ENCODE measurements at regions not wholly inside any gene's neighbourhood (a gene's known extent, or its start where the extent isn't known, plus 50 kb on each side); places are given as distances from the start of the nearest gene placed in this dataset.
"Not testable (repeated sequence)": the region's sequence is repeated elsewhere in the genome, so short reads cannot be mapped to it uniquely, and the experiment has no call there.

GRCh38 chr5:118486647-118487225 lies 501.6 kb downstream of the DTWD2 start:
- Histone ChIP-seq H3K27me3 (0 out of 2 replicates have a peak, but pooled peaks cover 2% of the 10 kb centered on the region), H3K9me3 (no peaks in the 10 kb centered on the region), H3K4me3 (no peak overlapping the region), H3K36me3 (no peaks in the 10 kb centered on the region)
- no peak for DNase-seq

GRCh38 chr5:118479285-118479684 lies 509.1 kb downstream of the DTWD2 start:
- Histone ChIP-seq H3K4me3 (no peak overlapping the region), H3K36me3 (no peaks in the 10 kb centered on the region), H3K27me3 (0 out of 2 replicates have a peak, but pooled peaks cover 2% of the 10 kb centered on the region), H3K9me3 (no peaks in the 10 kb centered on the region)
- no peak for DNase-seq

- DNase-seq = no peak
Observed at GRCh38 chr5:118478852-118479251, 509.5 kb downstream of the DTWD2 start.

GRCh38 chr5:118468085-118468484 lies 520.3 kb downstream of the DTWD2 start:
- Histone ChIP-seq H3K4me3 (no peak overlapping the region), H3K27me3 (no peaks in the 10 kb centered on the region), H3K9me3 (no peaks in the 10 kb centered on the region), H3K36me3 (no peaks in the 10 kb centered on the region)
- DNase-seq = no peak

More at GRCh38 chr5:118478852-118479251, 509.5 kb downstream of the DTWD2 start:
- Histone ChIP-seq H3K36me3 (no peaks in the 10 kb centered on the region), H3K9me3 (no peaks in the 10 kb centered on the region), H3K4me3 (no peak overlapping the region), H3K27me3 (0 out of 2 replicates have a peak, but pooled peaks cover 2% of the 10 kb centered on the region)

GRCh38 chr5:118467103-118467502 lies 521.2 kb downstream of the DTWD2 start:
- H3K4me3 ChIP-seq = no peak overlapping the region
- DNase-seq = no peak
- no peaks in the 10 kb centered on the region for H3K36me3 ChIP-seq
- no peaks in the 10 kb centered on the region for H3K27me3 ChIP-seq
- H3K9me3 ChIP-seq = no peaks in the 10 kb centered on the region

DNA sequence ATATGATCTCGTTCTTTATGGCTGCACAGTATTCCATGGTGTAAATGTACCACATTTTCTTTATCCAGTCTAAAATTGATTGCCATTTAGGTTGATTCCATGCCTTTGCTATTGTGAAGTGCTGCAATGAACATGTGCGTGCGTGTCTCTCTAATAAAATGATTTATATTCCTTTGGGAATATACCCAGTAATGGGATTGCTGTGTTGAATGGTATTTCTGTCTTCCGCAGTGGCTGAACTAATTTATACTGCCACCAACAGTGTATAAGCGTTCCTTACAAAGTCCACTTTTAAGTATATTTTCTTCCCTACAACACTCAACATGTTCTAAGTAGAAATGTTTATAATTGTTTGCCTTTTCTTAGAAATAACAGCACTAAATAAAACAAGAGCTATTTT lies 521.9 kb downstream of the DTWD2 start:
- H3K27me3 ChIP-seq = no peaks in the 10 kb centered on the region; the same call in 1 of the 2 replicates
- no peaks in the 10 kb centered on the region for H3K9me3 ChIP-seq
- H3K36me3 ChIP-seq = no peaks in the 10 kb centered on the region
- no peak for DNase-seq
- H3K4me3 ChIP-seq = no peak overlapping the region

DNA sequence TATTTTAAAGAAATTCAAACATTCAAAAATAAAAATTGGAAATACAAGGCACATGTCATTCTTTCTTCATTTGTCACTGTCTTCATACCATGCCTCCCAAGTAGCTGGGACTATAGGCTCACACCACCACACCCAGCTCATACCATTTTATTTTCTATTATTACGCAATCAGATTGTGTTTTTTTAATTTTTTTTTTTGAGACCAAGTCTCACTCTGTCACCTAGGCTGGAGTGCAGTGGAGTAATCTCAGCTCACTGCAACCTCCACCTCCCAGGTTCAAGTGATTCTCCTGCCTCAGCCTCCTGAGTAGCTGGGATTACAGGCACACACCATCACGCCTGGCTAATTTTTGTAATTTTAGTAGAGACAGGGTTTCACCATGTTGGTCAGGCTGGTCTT lies 526.1 kb downstream of the DTWD2 start:
- DNase-seq, H3K36me3 ChIP-seq, H3K9me3 ChIP-seq, H3K27me3 ChIP-seq, H3K4me3 ChIP-seq: not testable (repeated sequence)

DNA sequence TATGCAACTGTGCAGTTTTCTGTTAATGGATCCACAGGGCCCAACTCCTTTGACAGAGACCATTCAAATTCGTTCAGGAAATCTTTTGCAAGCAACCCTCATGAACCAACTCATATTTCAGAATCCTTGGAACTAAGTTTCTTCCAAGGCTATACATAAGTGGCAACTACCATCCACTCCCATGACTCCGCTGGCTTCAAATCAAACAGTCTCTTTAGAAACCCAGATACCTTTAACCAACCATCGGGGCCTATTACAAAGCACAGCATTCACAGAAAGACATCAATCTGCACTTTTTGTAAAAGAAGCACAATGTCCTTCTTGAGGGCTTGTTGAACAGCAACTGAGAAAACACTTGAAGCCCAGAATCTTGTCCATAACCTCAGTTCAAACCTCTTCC lies 526.9 kb downstream of the DTWD2 start:
- no peaks in the 10 kb centered on the region for H3K36me3 ChIP-seq
- no peaks in the 10 kb centered on the region for H3K9me3 ChIP-seq
- H3K4me3 ChIP-seq = no peak overlapping the region
- no peak for DNase-seq
- H3K27me3 ChIP-seq = no peaks in the 10 kb centered on the region; the same call in 1 of the 2 replicates

- H3K27me3 ChIP-seq = no peaks in the 10 kb centered on the region; the same call in 1 of the 2 replicates
- no peaks in the 10 kb centered on the region for H3K36me3 ChIP-seq
- H3K4me3 ChIP-seq = no peak overlapping the region
- H3K9me3 ChIP-seq = no peaks in the 10 kb centered on the region
- no peak for DNase-seq
Observed at GRCh38 chr5:118459490-118459889, 528.9 kb downstream of the DTWD2 start.

DNA sequence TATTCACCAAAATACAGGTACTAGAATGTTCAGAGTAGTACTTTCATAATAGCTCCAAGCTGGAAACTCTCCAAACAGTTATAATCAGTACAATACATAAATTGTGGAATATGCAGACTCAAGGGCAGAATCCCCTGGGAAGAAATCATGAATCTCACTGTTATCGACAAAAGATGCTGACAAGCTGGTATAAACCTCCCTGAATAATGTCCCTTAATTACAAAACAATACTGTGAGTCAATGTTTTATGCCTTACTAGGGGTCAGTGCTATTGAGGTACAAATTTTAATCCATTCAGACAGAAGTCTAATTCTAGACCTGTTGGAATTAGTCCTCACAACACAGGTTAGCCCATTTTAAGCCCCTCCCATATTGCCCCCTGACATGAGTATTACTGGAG lies 532.3 kb downstream of the DTWD2 start:
- no peaks in the 10 kb centered on the region for H3K36me3 ChIP-seq
- no peaks in the 10 kb centered on the region for H3K9me3 ChIP-seq
- no peaks in the 10 kb centered on the region for H3K27me3 ChIP-seq
- H3K4me3 ChIP-seq = no peak overlapping the region
- no peak for DNase-seq

DNA sequence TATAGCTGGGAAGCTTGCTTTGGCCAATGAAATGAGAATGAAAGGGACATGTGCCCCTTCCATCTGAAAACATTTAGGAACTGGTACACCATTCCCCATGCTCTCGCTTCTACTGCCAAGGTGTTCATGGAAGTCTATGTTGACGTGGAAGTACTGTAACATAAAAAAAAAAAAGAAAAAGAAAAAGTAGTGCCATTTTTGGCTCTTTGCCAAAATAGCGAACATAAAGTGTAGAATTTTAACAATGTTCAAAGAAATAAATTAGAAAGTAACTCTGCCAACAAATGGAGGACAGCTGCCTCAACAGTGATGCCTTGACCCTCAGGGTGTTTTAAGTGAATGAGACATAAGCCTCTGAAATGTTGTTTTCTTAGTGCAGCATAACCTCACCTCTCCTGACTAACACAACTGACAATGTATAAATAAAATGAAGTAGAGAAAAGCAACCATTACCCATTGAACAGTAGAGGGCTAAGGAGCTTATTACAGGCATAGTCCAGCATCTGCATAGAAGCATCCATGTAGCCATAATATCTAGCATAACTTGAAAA lies 536.6 kb downstream of the DTWD2 start:
- Histone ChIP-seq H3K4me3 (no peak overlapping the region), H3K9me3 (no peaks in the 10 kb centered on the region), H3K27me3 (no peaks in the 10 kb centered on the region; the same call in 1 of the 2 replicates), H3K36me3 (no peaks in the 10 kb centered on the region)
- no peak for DNase-seq

GRCh38 chr5:118450554-118451332 lies 537.6 kb downstream of the DTWD2 start:
- no peaks in the 10 kb centered on the region for H3K36me3 ChIP-seq
- H3K4me3 ChIP-seq = no peak overlapping the region
- H3K27me3 ChIP-seq = no peaks in the 10 kb centered on the region; the same call in 1 of the 2 replicates
- H3K9me3 ChIP-seq = no peaks in the 10 kb centered on the region
- DNase-seq = no peak

DNA sequence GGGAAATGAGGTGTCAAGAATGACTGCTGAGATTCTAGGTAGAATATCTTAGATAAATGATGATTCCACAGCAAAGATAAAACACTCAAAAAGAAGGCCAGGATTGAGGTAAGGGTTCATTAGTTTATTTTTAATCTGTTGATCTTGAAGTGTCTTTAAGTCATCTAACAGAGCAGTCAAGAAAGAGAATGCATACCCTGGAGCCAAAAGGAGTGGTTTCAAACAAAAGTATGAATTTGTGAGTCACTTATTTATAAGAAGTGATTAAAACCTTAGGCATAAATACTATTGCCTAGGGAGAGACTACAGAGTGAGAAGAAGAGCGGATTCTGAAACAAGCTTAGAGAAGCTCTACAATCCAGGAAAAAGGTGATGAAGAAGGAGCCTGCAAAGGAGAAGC lies 541.0 kb downstream of the DTWD2 start:
- Histone ChIP-seq H3K4me3 (no peak overlapping the region), H3K36me3 (no peaks in the 10 kb centered on the region), H3K27me3 (no peaks in the 10 kb centered on the region; the same call in 1 of the 2 replicates), H3K9me3 (no peaks in the 10 kb centered on the region)
- DNase-seq = no peak

- no peaks in the 10 kb centered on the region for H3K27me3 ChIP-seq
- no peak for DNase-seq
- no peaks in the 10 kb centered on the region for H3K9me3 ChIP-seq
- H3K4me3 ChIP-seq = no peak overlapping the region
- no peaks in the 10 kb centered on the region for H3K36me3 ChIP-seq
Observed at GRCh38 chr5:118441956-118442355, 546.4 kb downstream of the DTWD2 start.

DNA sequence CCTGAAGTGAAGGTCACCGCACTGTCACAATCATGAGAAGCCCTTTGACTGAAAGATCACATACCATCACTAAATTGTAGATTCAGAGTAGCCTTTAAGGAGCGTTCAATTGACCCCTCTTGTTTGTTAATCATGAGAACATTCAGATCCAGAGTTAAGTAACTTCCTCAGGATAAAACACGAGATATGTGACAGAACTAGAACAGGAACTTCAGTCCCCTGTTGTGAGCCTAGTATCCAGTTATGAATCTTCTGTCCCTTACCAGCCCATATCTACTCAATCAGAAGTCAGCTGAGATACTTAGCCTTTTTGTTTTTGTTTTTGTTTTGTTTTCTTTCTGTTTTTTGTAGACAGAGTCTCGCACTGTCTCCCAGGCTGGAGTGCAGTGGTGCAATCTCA lies 547.3 kb downstream of the DTWD2 start:
- no peaks in the 10 kb centered on the region for H3K36me3 ChIP-seq
- H3K4me3 ChIP-seq = no peak overlapping the region
- no peaks in the 10 kb centered on the region for H3K9me3 ChIP-seq
- no peak for DNase-seq
- no peaks in the 10 kb centered on the region for H3K27me3 ChIP-seq

DNA sequence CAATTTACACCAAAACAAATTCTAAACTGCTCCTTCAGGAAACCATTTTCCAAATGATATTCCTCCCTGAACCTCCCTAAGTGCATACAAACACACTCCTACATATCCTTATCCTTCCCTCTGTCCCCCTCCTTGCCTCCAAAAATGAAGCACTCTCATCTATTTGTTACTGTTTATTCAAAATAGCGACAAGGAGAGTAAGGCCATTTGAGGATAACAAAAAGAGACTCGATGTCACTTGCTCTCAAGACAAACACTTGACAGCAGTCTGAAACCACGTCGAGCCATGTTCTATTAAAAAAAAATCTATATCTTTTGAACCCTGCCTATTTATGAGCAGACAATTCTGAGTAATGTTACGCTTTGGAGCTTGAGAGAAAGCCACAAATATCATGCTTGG lies 547.9 kb downstream of the DTWD2 start:
- no peak overlapping the region for H3K4me3 ChIP-seq

DNA sequence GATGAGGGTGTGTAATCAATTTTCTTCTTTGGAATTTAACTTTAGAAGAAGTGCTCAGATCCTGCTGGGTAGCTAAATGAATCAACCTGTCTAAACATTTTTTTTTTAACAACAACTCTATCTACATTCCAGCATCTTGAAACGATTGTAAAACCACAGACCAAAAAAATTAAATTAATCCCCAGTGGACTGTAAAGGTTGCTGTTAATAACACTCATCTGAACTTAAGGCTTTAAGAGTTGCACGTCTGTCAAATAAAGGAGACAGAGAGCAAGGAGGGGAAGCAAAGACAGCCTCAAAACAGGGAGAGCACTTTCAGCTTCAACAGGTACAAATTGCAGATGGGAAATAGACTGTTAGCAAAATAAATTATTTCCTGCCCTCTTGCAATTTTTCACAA lies 548.5 kb downstream of the DTWD2 start:
- Histone ChIP-seq H3K27me3 (no peaks in the 10 kb centered on the region), H3K9me3 (no peaks in the 10 kb centered on the region), H3K36me3 (no peaks in the 10 kb centered on the region), H3K4me3 (no peak overlapping the region)
- no peak for DNase-seq

More for the DNA sequence above, 547.9 kb downstream of the DTWD2 start:
- DNase-seq = no peak
- no peaks in the 10 kb centered on the region for H3K27me3 ChIP-seq
- H3K9me3 ChIP-seq = no peaks in the 10 kb centered on the region
- no peaks in the 10 kb centered on the region for H3K36me3 ChIP-seq

GRCh38 chr5:118435131-118435530 lies 553.2 kb downstream of the DTWD2 start:
- Histone ChIP-seq H3K27me3 (no peaks in the 10 kb centered on the region), H3K9me3 (no peaks in the 10 kb centered on the region), H3K36me3 (no peaks in the 10 kb centered on the region), H3K4me3 (no peak overlapping the region)
- no peak for DNase-seq
